H1 (cell line): ENCODE measurements at regions not wholly inside any gene's neighbourhood (a gene's known extent, or its start where the extent isn't known, plus 50 kb on each side); places are given as distances from the start of the nearest gene placed in this dataset.

Experiments
- CTCF ChIA-PET: fragments of 300-600 bp; sonication (Branson Sonifier 250); formaldehyde crosslinking; loops from one replicate; lab custom pipeline; 2021; ENCODE audit not compliant: partially characterized antibody; lab: Charles Lee
- POLR2A ChIA-PET: fragments of 300-600 bp; sonication (Branson Sonifier 250); formaldehyde crosslinking; loops from one replicate; lab custom pipeline; 2021; ENCODE audit warnings: inconsistent platforms; ENCODE audit not compliant: partially characterized antibody; lab: Charles Lee
- DNase-seq, 2 experiments: peaks; one replicate each; pipeline versions ENCODE4 v3.0.0 to v3.0.0-alpha.2; 2010 to 2022; ENCODE audit warnings: low spot score in 2 of 2, low read depth in 1 of 2, mixed read lengths in 1 of 2
- FAIRE-seq: peaks from 2 replicates; lab custom pipeline; 2011; peaks lifted over from hg19 to GRCh38; lab: Jason Lieb, UNC
- H2AFZ ChIP-seq: 2 replicates; pipeline ENCODE4 v1.8.1; 2012; ENCODE audit warnings: low read length, inconsistent platforms
- H2AK5ac ChIP-seq: 2 replicates; pipeline ENCODE4 v1.6.1; 2013; ENCODE audit warnings: low read depth, low read length
- H2BK120ac ChIP-seq: replicated peaks from 2 replicates; pipeline ENCODE3; 2013; ENCODE audit warnings: low read depth, low read length, inconsistent platforms
- H2BK12ac ChIP-seq: 2 replicates; pipeline ENCODE4 v1.6.1; 2013; ENCODE audit warnings: low read depth, low read length
- H2BK15ac ChIP-seq: 2 replicates; pipeline ENCODE4 v1.6.1; 2013; ENCODE audit warnings: low read length
- H2BK20ac ChIP-seq: 2 replicates; pipeline ENCODE4 v1.6.1; 2013; ENCODE audit warnings: low read length
- H2BK5ac ChIP-seq: 2 replicates; pipeline ENCODE4 v1.6.1; 2013; ENCODE audit warnings: low read depth, low read length
- H3K14ac ChIP-seq: 2 replicates; pipeline ENCODE4 v1.6.1; 2013; ENCODE audit warnings: inconsistent platforms; ENCODE audit not compliant: insufficient read length
- H3K18ac ChIP-seq: 2 replicates; pipeline ENCODE4 v1.6.1; 2013; ENCODE audit warnings: low read length; ENCODE audit errors: extremely low read depth
- H3K23ac ChIP-seq: 2 replicates; pipeline ENCODE4 v1.6.1; 2013; ENCODE audit warnings: inconsistent platforms; ENCODE audit not compliant: insufficient read length
- H3K23me2 ChIP-seq: 2 replicates; pipeline ENCODE4 v1.6.1; 2013; ENCODE audit warnings: low read depth, low read length
- H3K27ac ChIP-seq: 2 replicates; pipeline ENCODE4 v1.6.1; 2011; ENCODE audit warnings: low read depth, low read length, inconsistent platforms
- H3K27me3 ChIP-seq, 4 experiments: replicated peaks in 1 of 4; 1 replicate in 1 of 4; 2 replicates in 3 of 4; pipeline versions ENCODE4 v1.6.1 to v1.8.1; 2011 to 2013; ENCODE audit warnings: low read length in 3 of 4, mild to moderate bottlenecking in 3 of 4, inconsistent platforms in 2 of 4, mixed read lengths in 2 of 4, moderate library complexity in 1 of 4; ENCODE audit not compliant: control insufficient read depth in 3 of 4, insufficient read depth in 3 of 4; ENCODE audit errors: extremely low read depth in 1 of 4
- H3K36me3 ChIP-seq, 4 experiments: 2 replicates each; pipeline versions ENCODE4 v1.6.1 to v1.8.1; 2011 to 2013; ENCODE audit warnings: mild to moderate bottlenecking in 4 of 4, low read length in 3 of 4, moderate library complexity in 2 of 4, control low read depth in 1 of 4, inconsistent platforms in 1 of 4; ENCODE audit not compliant: insufficient read depth in 4 of 4, control insufficient read depth in 2 of 4
- H3K4ac ChIP-seq: replicated peaks from 2 replicates; pipeline ENCODE3; 2013; ENCODE audit warnings: low read length, low read depth, mixed read lengths, inconsistent platforms; ENCODE audit not compliant: insufficient read length
- H3K4me1 ChIP-seq, 4 experiments: replicated peaks in 1 of 4; 1 replicate in 1 of 4; 2 replicates in 3 of 4; pipeline versions ENCODE4 v1.6.1 to v1.8.1; 2011 to 2013; ENCODE audit warnings: low read length in 3 of 4, inconsistent platforms in 2 of 4, mixed read lengths in 1 of 4; ENCODE audit not compliant: insufficient read depth in 4 of 4, control insufficient read depth in 3 of 4
- H3K4me2 ChIP-seq, 2 experiments: 2 replicates each; pipeline versions ENCODE4 v1.6.1 to v1.8.1; 2011 to 2013; ENCODE audit warnings: low read depth in 2 of 2, low read length in 2 of 2, control low read depth in 1 of 2, inconsistent platforms in 1 of 2, mild to moderate bottlenecking in 1 of 2; ENCODE audit not compliant: insufficient read depth in 1 of 2
- H3K4me3 ChIP-seq, 4 experiments: fragments of 200-600, 300-600 bp in 1 of 4; sonication (generic), shearing (Covaris generic), sonication (Bioruptor Twin) in 1 of 4; 2 replicates each; pipeline versions ENCODE4 v1.5.1 to v1.8.1; 2011 to 2016; ENCODE audit warnings: low read length in 4 of 4, low read depth in 3 of 4, control low read depth in 2 of 4, inconsistent platforms in 2 of 4, mild to moderate bottlenecking in 2 of 4, mixed read lengths in 1 of 4, moderate library complexity in 1 of 4; ENCODE audit not compliant: insufficient read depth in 2 of 4; ENCODE audit errors: extremely low read depth in 1 of 4
- H3K56ac ChIP-seq: replicated peaks from 2 replicates; pipeline ENCODE3; 2013; ENCODE audit warnings: low read depth, mild to moderate bottlenecking, mixed read lengths, low read length, inconsistent platforms; ENCODE audit not compliant: insufficient read length
- H3K79me1 ChIP-seq: 2 replicates; pipeline ENCODE4 v1.6.1; 2013; ENCODE audit warnings: low read depth, low read length, control low read depth
- H3K79me2 ChIP-seq, 2 experiments: 2 replicates each; pipeline versions ENCODE4 v1.6.1 to v1.8.1; 2012 to 2013; ENCODE audit warnings: low read length in 2 of 2, mild to moderate bottlenecking in 2 of 2, inconsistent platforms in 1 of 2; ENCODE audit not compliant: insufficient read depth in 2 of 2, control insufficient read depth in 1 of 2
- H3K9ac ChIP-seq, 4 experiments: replicated peaks in 1 of 4; 1 replicate in 1 of 4; 2 replicates in 3 of 4; pipeline versions ENCODE4 v1.6.1 to v1.8.1; 2011 to 2013; ENCODE audit warnings: low read depth in 3 of 4, low read length in 3 of 4, control low read depth in 2 of 4, mild to moderate bottlenecking in 2 of 4, moderate library complexity in 2 of 4, inconsistent platforms in 1 of 4; ENCODE audit errors: extremely low read depth in 1 of 4
- H3K9me3 ChIP-seq, 2 experiments: 2 replicates each; pipeline versions ENCODE4 v1.6.1 to v1.8.1; 2012 to 2013; ENCODE audit warnings: mild to moderate bottlenecking in 2 of 2, moderate library complexity in 2 of 2, control low read depth in 1 of 2, inconsistent platforms in 1 of 2, low read depth in 1 of 2, low read length in 1 of 2, mixed read lengths in 1 of 2; ENCODE audit not compliant: insufficient read depth in 2 of 2
- H4K20me1 ChIP-seq, 2 experiments: replicated peaks in 1 of 2; 2 replicates each; pipeline versions ENCODE3 to v1.8.1; 2011 to 2013; ENCODE audit warnings: inconsistent platforms in 2 of 2, low read length in 2 of 2, mild to moderate bottlenecking in 1 of 2; ENCODE audit not compliant: insufficient read depth in 2 of 2, control insufficient read depth in 1 of 2
- H4K5ac ChIP-seq: 2 replicates; pipeline ENCODE4 v1.6.1; 2013; ENCODE audit warnings: low read length, low read depth, mixed read lengths, inconsistent platforms; ENCODE audit not compliant: insufficient read length
- H4K8ac ChIP-seq: 2 replicates; pipeline ENCODE4 v1.8.0; 2013; ENCODE audit warnings: mild to moderate bottlenecking, moderate library complexity, low read length, inconsistent platforms; ENCODE audit not compliant: insufficient read depth; ENCODE audit errors: extremely low read depth
- H4K91ac ChIP-seq: replicated peaks from 2 replicates; pipeline ENCODE3; 2013; ENCODE audit warnings: low read length, mixed read lengths, inconsistent platforms; ENCODE audit not compliant: insufficient read length
- GABPA ChIP-seq: IDR thresholded peaks from 2 replicates; pipeline ENCODE4 v1.6.1; 2011; ENCODE audit warnings: mild to moderate bottlenecking, low read length, moderate library complexity, borderline replicate concordance; ENCODE audit not compliant: insufficient read depth

DNA sequence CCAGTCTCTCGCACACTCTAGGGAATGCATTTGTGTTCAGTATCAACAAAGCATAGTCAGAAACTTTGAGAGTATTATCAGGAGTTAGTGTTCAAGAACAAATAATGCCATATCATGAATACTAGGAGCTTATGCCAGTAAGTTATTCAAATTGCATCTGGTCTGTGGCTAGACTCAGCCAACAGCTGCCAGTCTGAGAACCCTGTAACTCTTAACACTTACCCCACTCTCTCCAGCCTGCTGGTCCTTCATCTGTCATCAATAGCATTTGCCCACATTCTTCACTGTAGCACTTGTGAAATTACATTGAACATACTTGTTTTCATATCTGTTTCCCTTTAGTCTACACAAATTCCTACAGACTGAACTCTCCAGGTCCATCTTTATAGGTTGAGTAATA is 1157.5 kb upstream of the RAG2 start (continued):
- TF ChIP-seq GABPA, result no peak

DNA sequence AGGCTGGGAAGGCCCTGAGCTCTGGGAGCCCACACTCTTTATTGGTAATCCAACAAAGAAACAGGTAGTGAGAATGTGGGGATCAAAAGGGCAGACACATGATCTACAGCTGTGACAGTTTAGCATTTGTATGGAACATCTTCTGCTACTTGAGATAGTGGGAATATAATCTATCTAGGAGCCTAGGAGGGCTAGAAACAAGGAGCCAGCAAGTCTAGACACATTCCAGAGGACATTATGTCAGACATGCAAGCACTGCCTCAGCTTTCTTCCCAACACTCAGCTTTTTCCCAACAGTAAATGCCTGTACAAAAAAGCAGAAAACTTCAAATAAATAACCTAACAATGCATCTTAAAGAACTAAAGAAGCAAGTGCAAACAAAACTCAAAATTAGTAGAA is 1150.6 kb upstream of the RAG2 start:
- Histone ChIP-seq H2AK5ac (no peak overlapping the region), H3K4me1 (no peaks in the 10 kb centered on the region), H3K4me2 (no peak overlapping the region), H3K9ac (no peak overlapping the region), H3K23ac (no peak overlapping the region), H3K27ac (no peak overlapping the region), H2BK12ac (no peak overlapping the region), H3K9me3 (peaks cover 2 to 4% of the 10 kb centered on the region in 2 experiments; a peak in 1 of 4 replicates), H3K36me3 (no peaks in the 10 kb centered on the region), H3K14ac (no peak overlapping the region), H2BK20ac (no peak overlapping the region), H4K8ac (no peak overlapping the region), H2BK15ac (no peak overlapping the region), H4K5ac (no peak overlapping the region), H3K79me2 (no peaks in the 10 kb centered on the region), H2AFZ (no peak overlapping the region), H3K18ac (no peak overlapping the region), H3K79me1 (no peaks in the 10 kb centered on the region), H2BK120ac (no peak overlapping the region), H3K56ac (no peak overlapping the region), H4K20me1 (no peaks in the 10 kb centered on the region), H2BK5ac (no peak overlapping the region), H3K23me2 (no peaks in the 10 kb centered on the region), H3K4me3 (no peak overlapping the region), H3K27me3 (no peaks in the 10 kb centered on the region), H4K91ac (no peak overlapping the region), H3K4ac (no peak overlapping the region)
- no peak for FAIRE-seq
- CTCF ChIA-PET, result no interaction called here
- DNase-seq, result no peak
- POLR2A ChIA-PET, result no interaction called here
